Sigmoid colon (tissue), 6 donors: ENCODE measurements at regions not wholly inside any gene's neighbourhood (a gene's known extent, or its start where the extent isn't known, plus 50 kb on each side); places are given as distances from the start of the nearest gene placed in this dataset.

Source experiments
- DNase-seq: peaks from one replicate; pipeline ENCODE4 v3.0.0-alpha.2; 2019
- H3K27ac ChIP-seq, 4 donors: fragments of 200-600 bp; sonication (generic); one replicate each; pipeline ENCODE4 v1.5.1; 2016 to 2019; ENCODE audit warnings: mild to moderate bottlenecking in 1 of 4
- H3K27me3 ChIP-seq, 3 donors: fragments of 200-600 bp; sonication (generic); one replicate each; pipeline ENCODE4 v1.5.1; 2019; ENCODE audit warnings: mild to moderate bottlenecking in 1 of 3
- H3K36me3 ChIP-seq, 4 donors: fragments of 200-600 bp; sonication (generic); one replicate each; pipeline ENCODE4 v1.5.1; 2016 to 2019
- H3K4me1 ChIP-seq, 4 donors: fragments of 200-600 bp; sonication (generic); one replicate each; pipeline ENCODE4 v1.5.1; 2017 to 2019
- H3K4me3 ChIP-seq, 4 donors: fragments of 200-600 bp; sonication (generic); one replicate each; pipeline ENCODE4 v1.5.1; 2017 to 2019; ENCODE audit warnings: mild to moderate bottlenecking in 2 of 4, moderate library complexity in 1 of 4
- H3K9me3 ChIP-seq, 4 donors: fragments of 200-600 bp in 3 of 4; sonication (generic) in 3 of 4; one replicate each; pipeline versions ENCODE4 v1.5.1 to v1.6.1; 2013 to 2019
- CTCF ChIP-seq, 4 experiments: fragments of 450-650 bp in 3 of 4; fragments of 200-600 bp in 1 of 4; IDR thresholded peaks; one replicate each; pipeline ENCODE4 v1.5.1; 2016 to 2019; ENCODE audit warnings: antibody characterized with exemption in 4 of 4, mild to moderate bottlenecking in 3 of 4, moderate library complexity in 2 of 4
- EP300 ChIP-seq, 4 donors: sonication (generic); formaldehyde crosslinking; IDR thresholded peaks; one replicate each; pipeline ENCODE4 v1.6.1; 2017; ENCODE audit warnings: antibody characterized with exemption in 4 of 4
- POLR2A ChIP-seq, 2 donors: fragments of 450-650 bp; IDR thresholded peaks; one replicate each; pipeline ENCODE4 v1.6.1; 2016; ENCODE audit warnings: antibody characterized with exemption in 2 of 2, mild to moderate bottlenecking in 2 of 2, moderate library complexity in 2 of 2
- POLR2AphosphoS5 ChIP-seq, 4 donors: sonication (generic); formaldehyde crosslinking; IDR thresholded peaks; one replicate each; pipeline ENCODE4 v1.6.1; 2017; ENCODE audit warnings: antibody characterized with exemption in 4 of 4
- WGBS, 2 donors: extraction: QIAGEN DNeasy Blood & Tissue Kit; methylation state at CpG; one replicate each; pipeline ENCODE4 v1.1.7; 2013; 5-methylcytosine and 5-hydroxymethylcytosine counted together
- intact Hi-C: fragments of 100-400 bp; cut with DNase I; formaldehyde crosslinking; loops from one replicate; pipeline ENCODE4 v1.15.1; 2023
- donor health status: healthy with polysubstance abuse.
- donor health status: healthy.

- Histone ChIP-seq H3K27ac (no peak overlapping the region), H3K4me3 (no peak overlapping the region), H3K36me3 (no peaks in the 10 kb centered on the region), H3K4me1 (peaks cover 0 to 17% (median 11%) of the 10 kb centered on the region in 4 donors), H3K9me3 (no peaks in the 10 kb centered on the region), H3K27me3 (no peaks in the 10 kb centered on the region)
- WGBS, 2 donors, result 95% methylated on average over 11 of the region's 11 CpGs
- intact Hi-C loops, result no loop called here
- DNase-seq, result no peak
- TF ChIP-seq CTCF (IDR thresholded peaks at IDR 0.05), result no peak
- TF ChIP-seq POLR2AphosphoS5 (IDR thresholded peaks at IDR 0.05), result no peak
- no peak for TF ChIP-seq POLR2A (IDR thresholded peaks at IDR 0.05)
- no peak for TF ChIP-seq EP300 (IDR thresholded peaks at IDR 0.05)
Observed at GRCh38 chr20:53658973-53659372, 65.3 kb upstream of the ZNF217 start.

GRCh38 chr20:53658322-53658721, 64.7 kb upstream of the ZNF217 start:
- peak overlapping the region in 1 of 4 donors; percentile 24 for H3K27ac ChIP-seq
- H3K36me3 ChIP-seq, result no peaks in the 10 kb centered on the region
- TF ChIP-seq CTCF (IDR thresholded peaks at IDR 0.05), result no peak
- TF ChIP-seq POLR2AphosphoS5 (IDR thresholded peaks at IDR 0.05), result no peak
- no peak for TF ChIP-seq EP300 (IDR thresholded peaks at IDR 0.05)
- TF ChIP-seq POLR2A (IDR thresholded peaks at IDR 0.05), result no peak
- WGBS, 2 donors, result 91 to 95% methylated on average over 5 of the region's 5 CpGs
- no peaks in the 10 kb centered on the region for H3K9me3 ChIP-seq
- DNase-seq, result no peak
- intact Hi-C loops, result no loop called here
- peaks cover 0 to 17% (median 11%) of the 10 kb centered on the region in 4 donors for H3K4me1 ChIP-seq
- H3K27me3 ChIP-seq, result no peaks in the 10 kb centered on the region
- no peak overlapping the region for H3K4me3 ChIP-seq

- TF ChIP-seq POLR2A (IDR thresholded peaks at IDR 0.05), result no peak
- TF ChIP-seq CTCF (IDR thresholded peaks at IDR 0.05), result no peak
- TF ChIP-seq POLR2AphosphoS5 (IDR thresholded peaks at IDR 0.05), result no peak
- no peak for TF ChIP-seq EP300 (IDR thresholded peaks at IDR 0.05)
- H3K36me3 ChIP-seq, result no peaks in the 10 kb centered on the region
- peaks cover 0 to 20% (median 14%) of the 10 kb centered on the region in 4 donors for H3K4me1 ChIP-seq
- no peak for DNase-seq
- H3K27me3 ChIP-seq, result no peaks in the 10 kb centered on the region
- H3K4me3 ChIP-seq, result no peak overlapping the region
- H3K27ac ChIP-seq, result peak overlapping the region in 1 of 4 donors; percentile 24
- intact Hi-C loops, result no loop called here
- whole genome bisulfite sequencing, 2 donors, result 71 to 81% methylated on average over 1 of the region's 1 CpG
- H3K9me3 ChIP-seq, result no peaks in the 10 kb centered on the region
Observed at GRCh38 chr20:53657732-53658131, 64.1 kb upstream of the ZNF217 start.

- H3K9me3 ChIP-seq, result no peaks in the 10 kb centered on the region
- no peaks in the 10 kb centered on the region for H3K27me3 ChIP-seq
- WGBS, 2 donors, result 88 to 89% methylated on average over 1 of the region's 1 CpG
- intact Hi-C loops, result no loop called here
- no peak for DNase-seq
- peaks cover 0 to 25% (median 19%) of the 10 kb centered on the region in 4 donors for H3K4me1 ChIP-seq
- no peak overlapping the region for H3K4me3 ChIP-seq
- H3K36me3 ChIP-seq, result no peaks in the 10 kb centered on the region
- peak overlapping the region in 2 of 4 donors; percentile 24 to 25 for H3K27ac ChIP-seq
- TF ChIP-seq EP300 (IDR thresholded peaks at IDR 0.05) (no peak), CTCF (IDR thresholded peaks at IDR 0.05) (no peak), POLR2A (IDR thresholded peaks at IDR 0.05) (no peak), POLR2AphosphoS5 (IDR thresholded peaks at IDR 0.05) (no peak)
Observed at GRCh38 chr20:53657279-53657678, 63.6 kb upstream of the ZNF217 start.
